A549 (cell line): ENCODE measurements at regions not wholly inside any gene's neighbourhood (a gene's known extent, or its start where the extent isn't known, plus 50 kb on each side); places are given as distances from the start of the nearest gene placed in this dataset.

Experiments used
- BHLHE40 ChIP-seq: IDR thresholded peaks from 2 replicates; pipeline ENCODE4 v1.6.1; 2012; ENCODE audit warnings: low read depth, low read length, inconsistent platforms
- CEBPB ChIP-seq, 2 experiments: fragments of >200 bp in 1 of 2; sonication (Bioruptor Twin) in 1 of 2; formaldehyde crosslinking in 1 of 2; IDR thresholded peaks; 2 replicates each; pipeline ENCODE4 v1.6.1; 2012 to 2016
- CTCF ChIP-seq: fragments of >200 bp; sonication (Bioruptor Twin); formaldehyde crosslinking; IDR thresholded peaks from 3 replicates; pipeline ENCODE4 v1.5.1; 2016
- EP300 ChIP-seq, 2 experiments: fragments of >200 bp; sonication (Bioruptor Twin); formaldehyde crosslinking; IDR thresholded peaks; 2 replicates in 1 of 2; 3 replicates in 1 of 2; pipeline ENCODE4 v1.6.1; 2016 to 2017
- HMGXB4 ChIP-seq: fragments of 250-450 bp; sonication (Bioruptor Pico); IDR thresholded peaks from 2 replicates; pipeline ENCODE4 v1.5.0; 2021; ENCODE audit warnings: mild to moderate bottlenecking, moderate library complexity, borderline replicate concordance
- HOXA7 ChIP-seq: fragments of 250-450 bp; sonication (Bioruptor Pico); IDR thresholded peaks from 2 replicates; pipeline ENCODE4 v1.5.0; 2020; ENCODE audit warnings: mild to moderate bottlenecking, moderate library complexity
- JUN ChIP-seq, 2 experiments: fragments of >200 bp; sonication (Bioruptor Twin); formaldehyde crosslinking; IDR thresholded peaks; 2 replicates in 1 of 2; 3 replicates in 1 of 2; pipeline ENCODE4 v1.6.1; 2016 to 2017
- MAFK ChIP-seq: fragments of 450-650 bp; IDR thresholded peaks from 2 replicates; pipeline ENCODE4 v1.6.1; 2014; ENCODE audit not compliant: partially characterized antibody
- MYC ChIP-seq: IDR thresholded peaks from 2 replicates; pipeline ENCODE4 v1.6.1; 2012; ENCODE audit warnings: mild to moderate bottlenecking, inconsistent platforms, low read length, improper control_type of control experiment, borderline replicate concordance
- POLR2A ChIP-seq: IDR thresholded peaks from 2 replicates; pipeline ENCODE4 v1.6.1; 2012; ENCODE audit warnings: mild to moderate bottlenecking, low read length
- POLR2AphosphoS2 ChIP-seq: conservative IDR thresholded peaks from 2 replicates; pipeline ENCODE4 v1.6.1; 2012; ENCODE audit warnings: low read length, improper control_type of control experiment, inconsistent platforms
- RAD21 ChIP-seq, 2 experiments: fragments of >200 bp in 1 of 2; sonication (Bioruptor Twin) in 1 of 2; formaldehyde crosslinking in 1 of 2; IDR thresholded peaks in 1 of 2; conservative IDR thresholded peaks in 1 of 2; 2 replicates in 1 of 2; 3 replicates in 1 of 2; pipeline ENCODE4 v1.6.1; 2012 to 2018; ENCODE audit warnings: inconsistent platforms in 1 of 2
- RARB ChIP-seq: fragments of 250-450 bp; sonication (Bioruptor Pico); IDR thresholded peaks from 2 replicates; pipeline ENCODE4 v1.8.0; 2021; ENCODE audit warnings: mild to moderate bottlenecking, moderate library complexity
- RFX5 ChIP-seq: fragments of 450-650 bp; IDR thresholded peaks from 2 replicates; pipeline ENCODE4 v1.7.1; 2014; ENCODE audit warnings: antibody characterized with exemption, mild to moderate bottlenecking, moderate library complexity

- TF ChIP-seq EP300 (IDR thresholded peaks at IDR 0.05), result no peak
- TF ChIP-seq POLR2A, result no peak
- no peak for TF ChIP-seq POLR2AphosphoS2
- TF ChIP-seq CTCF, result no peak
- TF ChIP-seq RFX5, result no peak
- TF ChIP-seq RAD21 (conservative IDR thresholded peaks at IDR 0.05 in 1 of 2, IDR thresholded peaks at IDR 0.05 in 1 of 2), result no peak
- no peak for TF ChIP-seq HMGXB4 (CRISPR knock-in tag)
- no peak for TF ChIP-seq CEBPB (IDR thresholded peaks at IDR 0.05)
- TF ChIP-seq MAFK, result no peak
- TF ChIP-seq MYC, result no peak
- TF ChIP-seq RARB (CRISPR knock-in tag), result no peak
- no peak for TF ChIP-seq BHLHE40
- no peak for TF ChIP-seq HOXA7 (CRISPR knock-in tag)
- no peak for TF ChIP-seq JUN (IDR thresholded peaks at IDR 0.05)
Observed at GRCh38 chr4:14096396-14096965, 469.0 kb upstream of the BOD1L1 start.
